ENCODE measurements at regions not wholly inside any gene's neighbourhood (a gene's known extent, or its start where the extent isn't known, plus 50 kb on each side); places are given as distances from the start of the nearest gene placed in this dataset.

GRCh38 chr10:107299606-107300005 lies 135.1 kb upstream of the SORCS1 start:
- TF ChIP-seq SP1 (IDR thresholded peaks at IDR 0.05) (no peak), NFRKB (IDR thresholded peaks at IDR 0.05) (no peak), ZNF384 (IDR thresholded peaks at IDR 0.05) (no peak)

Measured in HEK293T (cell line).